ENCODE measurements at regions not wholly inside any gene's neighbourhood (a gene's known extent, or its start where the extent isn't known, plus 50 kb on each side); places are given as distances from the start of the nearest gene placed in this dataset.

- no peaks in the 10 kb centered on the region for H3K36me3 ChIP-seq
- WGBS, 4 donors = 46 to 58% (median 50%) methylated on average over 9 of the region's 9 CpGs
- TF ChIP-seq POLR2A (IDR thresholded peaks at IDR 0.05) = no peak
- TF ChIP-seq CTCF (IDR thresholded peaks at IDR 0.05) = no peak
- H3K9me3 ChIP-seq = no peaks in the 10 kb centered on the region
- H3K27me3 ChIP-seq = no peaks in the 10 kb centered on the region
- intact Hi-C loops (cut with DNase I) = loop anchor here in 2 of 10 donors (10.0 kb wide), 2 partner anchors 130 to 170 kb away; no protein-coding TSS in a partner anchor
- H3K4me1 ChIP-seq = peaks cover 0 to 17% (median 0%) of the 10 kb centered on the region in 12 donors
- H3K27ac ChIP-seq = peak overlapping the region in 6 of 12 donors; percentile 8 to 72 (median 20)
- H3K4me3 ChIP-seq = peak overlapping the region in 5 of 12 donors; percentile 2 to 32 (median 24)
- DNase-seq (peak in 1 of 5 donors; percentile 12), ATAC-seq (peak in 3 of 4 donors; percentile 51 to 65 (median 53))
Measured at GRCh38 chr9:72464857-72465592, 56.4 kb upstream of the TMC1 start.

GRCh38 chr9:72462340-72462739, 59.1 kb upstream of the TMC1 start:
- Histone ChIP-seq H3K4me3 (no peak overlapping the region), H3K27ac (no peak overlapping the region), H3K36me3 (no peaks in the 10 kb centered on the region), H3K9me3 (no peaks in the 10 kb centered on the region), H3K4me1 (peaks cover 0 to 17% (median 0%) of the 10 kb centered on the region in 12 donors), H3K27me3 (no peaks in the 10 kb centered on the region)
- 71 to 80% (median 78%) methylated on average over 2 of the region's 2 CpGs for WGBS, 4 donors
- ATAC-seq = no peak
- TF ChIP-seq CTCF (IDR thresholded peaks at IDR 0.05) (no peak), POLR2A (IDR thresholded peaks at IDR 0.05) (no peak)
- no peak for DNase-seq
- intact Hi-C loops (cut with DNase I) = loop anchor here in 2 of 10 donors (10.0 kb wide), 2 partner anchors 132 to 168 kb away; no protein-coding TSS in a partner anchor

- no peak overlapping the region for H3K27ac ChIP-seq
- DNase-seq = no peak
- 87 to 96% (median 93%) methylated on average over 7 of the region's 7 CpGs for WGBS, 4 donors
- no peaks in the 10 kb centered on the region for H3K36me3 ChIP-seq
- H3K4me1 ChIP-seq = peaks cover 0 to 16% (median 0%) of the 10 kb centered on the region in 12 donors
- H3K9me3 ChIP-seq = no peaks in the 10 kb centered on the region
- intact Hi-C loops (cut with DNase I) = loop anchor here in 2 of 10 donors (10.0 kb wide), 2 partner anchors 134 to 166 kb away; no protein-coding TSS in a partner anchor
- H3K4me3 ChIP-seq = no peak overlapping the region
- H3K27me3 ChIP-seq = no peaks in the 10 kb centered on the region
- no peak for TF ChIP-seq CTCF (IDR thresholded peaks at IDR 0.05)
- no peak for TF ChIP-seq POLR2A (IDR thresholded peaks at IDR 0.05)
- ATAC-seq = no peak
Measured at GRCh38 chr9:72460342-72461312, 60.8 kb upstream of the TMC1 start.

DNA sequence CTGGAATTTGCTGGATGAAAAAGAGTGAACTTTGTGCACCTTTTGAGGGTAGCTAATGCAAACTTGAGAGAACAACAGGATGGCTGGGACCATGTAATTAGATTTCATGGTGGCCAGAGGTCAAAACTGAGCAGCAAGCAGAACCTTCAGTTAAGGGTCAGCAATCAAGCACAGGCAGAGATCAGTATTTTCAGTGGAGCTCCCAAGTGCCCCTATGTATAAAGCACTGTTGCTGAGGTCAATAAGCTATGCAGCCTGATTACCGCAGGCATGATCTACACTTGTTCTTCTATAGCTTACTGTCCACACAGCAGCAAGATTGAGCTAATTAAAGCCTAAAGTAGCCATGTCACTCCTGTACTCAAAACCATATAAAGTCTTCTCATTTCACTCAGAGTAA, 62.1 kb upstream of the TMC1 start:
- 92 to 100% (median 93%) methylated on average over 1 of the region's 1 CpG for WGBS, 4 donors
- Histone ChIP-seq H3K27me3 (no peaks in the 10 kb centered on the region), H3K4me3 (no peak overlapping the region), H3K4me1 (peaks cover 0 to 3% (median 0%) of the 10 kb centered on the region in 12 donors), H3K9me3 (no peaks in the 10 kb centered on the region), H3K27ac (no peak overlapping the region), H3K36me3 (no peaks in the 10 kb centered on the region)
- ATAC-seq (no peak), DNase-seq (no peak)
- intact Hi-C loops (cut with DNase I) = no loop called here
- TF ChIP-seq POLR2A (IDR thresholded peaks at IDR 0.05) (no peak), CTCF (IDR thresholded peaks at IDR 0.05) (no peak)
